ENCODE measurements at regions not wholly inside any gene's neighbourhood (a gene's known extent, or its start where the extent isn't known, plus 50 kb on each side); places are given as distances from the start of the nearest gene placed in this dataset.
A peak's percentile ranks its signal among the peaks of the same experiment; 100 is the strongest.

GRCh38 chr13:83197316-83197715 lies 685.0 kb downstream of the SLITRK1 start:
- 80 to 100% methylated on average over 1 of the region's 3 CpGs for WGBS, 2 experiments (ENCODE audit: extremely low coverage in 2 of 2, insufficient read length in 1 of 2)
- no TSS peak for BruUV-seq (replicated peaks)

More at GRCh38 chr13:83197316-83197715, 685.0 kb downstream of the SLITRK1 start:
- Histone ChIP-seq H3K18ac (ENCODE audit: low read depth, low read length) (no peak overlapping the region), H3K4me3 (ENCODE audit: insufficient read depth, low read depth, low read length) (no peak overlapping the region), H2AK9ac (replicated peaks; ENCODE audit: low read depth, low read length, poor library complexity) (no peak overlapping the region), H2BK120ac (ENCODE audit: low read depth, low read length) (no peak overlapping the region), H3K56ac (ENCODE audit: extremely low read depth, insufficient read depth, low read length) (no peak overlapping the region), H3K9ac (ENCODE audit: low read depth, low read length) (no peak overlapping the region), H4K5ac (ENCODE audit: low read depth, low read length) (no peak overlapping the region), H4K20me1 (ENCODE audit: insufficient read depth, low read length) (no peaks in the 10 kb centered on the region), H3K27me3 (ENCODE audit: control insufficient read depth, insufficient read depth, low read length) (no peaks in the 10 kb centered on the region), H2BK20ac (ENCODE audit: low read depth, low read length) (no peak overlapping the region), H4K8ac (ENCODE audit: low read depth in 2 of 2, low read length in 2 of 2) (no peak overlapping the region), H3K14ac (replicated peaks; ENCODE audit: low read depth, low read length) (no peak overlapping the region), H2BK5ac (ENCODE audit: low read depth, low read length, poor library complexity, severe bottlenecking) (no peak overlapping the region), H3K9me1 (ENCODE audit: insufficient read depth, low read length) (no peaks in the 10 kb centered on the region), H3K4ac (ENCODE audit: low read depth, low read length) (no peak overlapping the region), H3K36me3 (ENCODE audit: control insufficient read depth, insufficient read depth, low read length) (no peaks in the 10 kb centered on the region), H3K4me1 (ENCODE audit: control insufficient read depth, insufficient read depth, low read length) (no peaks in the 10 kb centered on the region), H3K4me2 (ENCODE audit: low read depth, low read length) (no peak overlapping the region), H3K9me3 (ENCODE audit: control insufficient read depth, insufficient read depth, low read length) (no peaks in the 10 kb centered on the region), H2BK15ac (ENCODE audit: low read depth, low read length) (no peak overlapping the region), H3K79me1 (ENCODE audit: low read depth in 1 of 2, low read length in 2 of 2) (no peaks in the 10 kb centered on the region), H2AFZ (replicated peaks; ENCODE audit: low read length, poor library complexity) (no peak overlapping the region), H4K91ac (ENCODE audit: insufficient read depth, low read depth, low read length) (no peak overlapping the region), H3K23ac (ENCODE audit: low read depth, low read length) (no peak overlapping the region), H3K27ac (ENCODE audit: insufficient read depth, low read length) (no peak overlapping the region), H2AK5ac (ENCODE audit: low read depth, low read length) (no peak overlapping the region)
- in situ Hi-C loops (cut with MboI; ENCODE audit: low sequenced_read_pairs): no loop called here
- DNase-seq (no peak), ATAC-seq (ENCODE audit: low read depth) (no peak)
- POLR2A ChIA-PET (ENCODE audit: unreplicated experiment): no interaction called here
- dilution Hi-C loops (cut with HindIII; ENCODE audit: low sequenced_read_pairs, unreplicated experiment): no loop called here
- CTCF ChIA-PET: no interaction called here
- TF ChIP-seq MAZ (IDR thresholded peaks at IDR 0.05; ENCODE audit: borderline replicate concordance, low read depth, low read length) (no peak), MAFK (IDR thresholded peaks at IDR 0.05; ENCODE audit: low read depth, low read length) (peak; percentile 85)
- intact Hi-C loops (cut with micrococcal nuclease): no loop called here

Data from IMR-90 (cell line).